Parathyroid adenoma (tissue), 2 donors: ENCODE measurements at regions not wholly inside any gene's neighbourhood (a gene's known extent, or its start where the extent isn't known, plus 50 kb on each side); places are given as distances from the start of the nearest gene placed in this dataset.

ENCODE experiments used
- H2AFZ ChIP-seq: fragments of 300-600 bp; sonication (generic); one replicate; pipeline ENCODE4 v1.7.0; 2017; ENCODE audit warnings: antibody characterized with exemption, mild to moderate bottlenecking
- H3K27ac ChIP-seq: fragments of 300-600 bp; sonication (generic); one replicate; pipeline ENCODE4 v1.7.0; 2017
- H3K27me3 ChIP-seq: fragments of 300-600 bp; sonication (generic); one replicate; pipeline ENCODE4 v1.7.0; 2017; ENCODE audit warnings: low read length; ENCODE audit not compliant: control insufficient read depth, insufficient read depth
- H3K36me3 ChIP-seq: fragments of 300-600 bp; sonication (generic); one replicate; pipeline ENCODE4 v1.7.0; 2017; ENCODE audit warnings: low read length; ENCODE audit not compliant: control insufficient read depth, insufficient read depth
- H3K4me1 ChIP-seq: fragments of 300-600 bp; sonication (generic); one replicate; pipeline ENCODE4 v1.7.0; 2017; ENCODE audit warnings: control low read depth
- H3K4me2 ChIP-seq: fragments of 300-600 bp; sonication (generic); one replicate; pipeline ENCODE4 v1.7.0; 2017; ENCODE audit warnings: low read length
- H3K4me3 ChIP-seq: fragments of 300-600 bp; sonication (generic); one replicate; pipeline ENCODE4 v1.7.0; 2017; ENCODE audit warnings: low read depth, low read length
- H3K79me2 ChIP-seq: fragments of 300-600 bp; sonication (generic); one replicate; pipeline ENCODE4 v1.7.0; 2017; ENCODE audit warnings: control low read depth
- H3K9ac ChIP-seq: fragments of 300-600 bp; sonication (generic); one replicate; pipeline ENCODE4 v1.7.0; 2017; ENCODE audit warnings: mild to moderate bottlenecking
- H3K9me3 ChIP-seq: fragments of 300-600 bp; sonication (generic); one replicate; pipeline ENCODE4 v1.7.0; 2017; ENCODE audit warnings: low read length; ENCODE audit not compliant: control insufficient read depth
- CTCF ChIP-seq: fragments of 300-600 bp; sonication (generic); IDR thresholded peaks from one replicate; pipeline ENCODE4 v1.7.0; 2017; ENCODE audit warnings: antibody characterized with exemption, mild to moderate bottlenecking
- donor health status: primary hyperparathyroidism.

GRCh38 chr13:109843695-109844094, 57.3 kb upstream of the IRS2 start:
- no peak overlapping the region for H3K4me2 ChIP-seq
- no peaks in the 10 kb centered on the region for H3K9me3 ChIP-seq
- H3K4me3 ChIP-seq: no peak overlapping the region
- TF ChIP-seq CTCF: no peak
- no peak overlapping the region for H3K9ac ChIP-seq
- no peak overlapping the region for H3K27ac ChIP-seq
- no peak overlapping the region for H2AFZ ChIP-seq
- H3K36me3 ChIP-seq: no peaks in the 10 kb centered on the region
- no peaks in the 10 kb centered on the region for H3K79me2 ChIP-seq
- H3K27me3 ChIP-seq: no peaks in the 10 kb centered on the region
- H3K4me1 ChIP-seq: no peaks in the 10 kb centered on the region

- Histone ChIP-seq H2AFZ (no peak overlapping the region), H3K79me2 (no peaks in the 10 kb centered on the region), H3K4me2 (no peak overlapping the region), H3K27ac (no peak overlapping the region), H3K36me3 (no peaks in the 10 kb centered on the region), H3K4me1 (no peaks in the 10 kb centered on the region), H3K9me3 (no peaks in the 10 kb centered on the region), H3K4me3 (no peak overlapping the region), H3K27me3 (no peaks in the 10 kb centered on the region), H3K9ac (no peak overlapping the region)
- TF ChIP-seq CTCF: no peak
Observed at GRCh38 chr13:109842212-109842920, 56.0 kb upstream of the IRS2 start.

- Histone ChIP-seq H3K79me2 (no peaks in the 10 kb centered on the region), H3K27me3 (no peaks in the 10 kb centered on the region), H3K4me1 (no peaks in the 10 kb centered on the region), H3K4me3 (no peak overlapping the region), H3K4me2 (no peak overlapping the region), H3K9ac (no peak overlapping the region), H3K27ac (no peak overlapping the region), H2AFZ (no peak overlapping the region), H3K9me3 (no peaks in the 10 kb centered on the region), H3K36me3 (no peaks in the 10 kb centered on the region)
- TF ChIP-seq CTCF: no peak
Observed at GRCh38 chr13:109840893-109841287, 54.5 kb upstream of the IRS2 start.

GRCh38 chr13:109840201-109840892, 54.0 kb upstream of the IRS2 start:
- Histone ChIP-seq H3K27ac (no peak overlapping the region), H3K79me2 (no peaks in the 10 kb centered on the region), H3K4me2 (no peak overlapping the region), H3K9me3 (no peaks in the 10 kb centered on the region), H3K27me3 (no peaks in the 10 kb centered on the region), H2AFZ (no peak overlapping the region), H3K9ac (no peak overlapping the region), H3K4me1 (no peaks in the 10 kb centered on the region), H3K36me3 (no peaks in the 10 kb centered on the region), H3K4me3 (no peak overlapping the region)
- no peak for TF ChIP-seq CTCF
